HEK293 (cell line): ENCODE measurements at regions not wholly inside any gene's neighbourhood (a gene's known extent, or its start where the extent isn't known, plus 50 kb on each side); places are given as distances from the start of the nearest gene placed in this dataset.

Experiments
- TRIM28 ChIP-seq: IDR thresholded peaks from 2 replicates; pipeline ENCODE4 v1.6.1; 2011; ENCODE audit warnings: low read length, control low read depth, borderline replicate concordance
- ZNF292 ChIP-seq: fragments of 450-650 bp; formaldehyde crosslinking; IDR thresholded peaks from 2 replicates; pipeline ENCODE4 v1.5.1; 2016; ENCODE audit warnings: low read depth, missing biosample characterization, missing genetic modification characterization, borderline replicate concordance
- ZNF660 ChIP-seq: fragments of 450-650 bp; IDR thresholded peaks from 2 replicates; pipeline ENCODE4 v1.5.1; 2018; ENCODE audit warnings: missing biosample characterization, mild to moderate bottlenecking, missing genetic modification characterization
- ZSCAN30 ChIP-seq: fragments of 450-650 bp; IDR thresholded peaks from 2 replicates; pipeline ENCODE4 v1.5.1; 2018; ENCODE audit warnings: missing biosample characterization, mild to moderate bottlenecking, missing genetic modification characterization, moderate library complexity

GRCh38 chr2:125398738-125399524 is 1257.0 kb upstream of the GYPC start:
- TF ChIP-seq ZSCAN30 (no peak), TRIM28 (no peak), ZNF292 (tag by site-specific recombination) (no peak), ZNF660 (no peak)
